H9 (cell line): ENCODE measurements at regions not wholly inside any gene's neighbourhood (a gene's known extent, or its start where the extent isn't known, plus 50 kb on each side); places are given as distances from the start of the nearest gene placed in this dataset.

Experiments used
- DNase-seq: peaks from one replicate; pipeline ENCODE4 v3.0.0-alpha.2; 2017
- H2AFZ ChIP-seq: one replicate; pipeline ENCODE4 v1.6.1; 2013; ENCODE audit warnings: mild to moderate bottlenecking, low read length, control low read depth, moderate library complexity
- H2AK5ac ChIP-seq: 2 replicates; pipeline ENCODE4 v1.6.1; 2013; ENCODE audit warnings: low read length, control low read depth, mixed read lengths; ENCODE audit not compliant: insufficient read length
- H2BK120ac ChIP-seq: one replicate; pipeline ENCODE4 v1.6.1; 2013; ENCODE audit warnings: low read depth, mild to moderate bottlenecking, low read length, control low read depth, inconsistent platforms; ENCODE audit not compliant: poor library complexity, severe bottlenecking
- H2BK12ac ChIP-seq: 2 replicates; pipeline ENCODE4 v1.6.1; 2013; ENCODE audit warnings: low read length, control low read depth, mixed read lengths, low read depth; ENCODE audit not compliant: insufficient read length
- H2BK15ac ChIP-seq: 2 replicates; pipeline ENCODE4 v1.6.1; 2013; ENCODE audit warnings: low read depth, low read length, control low read depth
- H2BK20ac ChIP-seq: one replicate; pipeline ENCODE4 v1.6.1; 2013; ENCODE audit warnings: low read depth, mild to moderate bottlenecking, low read length, control low read depth, inconsistent platforms; ENCODE audit not compliant: poor library complexity, severe bottlenecking
- H2BK5ac ChIP-seq: 2 replicates; pipeline ENCODE4 v1.6.1; 2013; ENCODE audit warnings: low read length, control low read depth, mixed read lengths; ENCODE audit not compliant: insufficient read length
- H3K14ac ChIP-seq: 2 replicates; pipeline ENCODE4 v1.6.1; 2013; ENCODE audit warnings: low read length, control low read depth; ENCODE audit not compliant: insufficient read depth
- H3K18ac ChIP-seq: 2 replicates; pipeline ENCODE4 v1.6.1; 2013; ENCODE audit warnings: low read depth, mild to moderate bottlenecking, mixed read lengths, low read length, control low read depth; ENCODE audit not compliant: insufficient read length
- H3K23ac ChIP-seq: 2 replicates; pipeline ENCODE4 v1.6.1; 2013; ENCODE audit warnings: low read length, control low read depth, mixed read lengths, low read depth; ENCODE audit not compliant: insufficient read length
- H3K23me2 ChIP-seq: 2 replicates; pipeline ENCODE4 v1.6.1; 2013; ENCODE audit warnings: low read depth, mild to moderate bottlenecking, mixed read lengths, low read length, control low read depth; ENCODE audit not compliant: insufficient read length, poor library complexity, severe bottlenecking
- H3K27ac ChIP-seq: 2 replicates; pipeline ENCODE4 v1.5.1; 2013; ENCODE audit warnings: low read length, control low read depth, mixed read lengths, low read depth; ENCODE audit not compliant: insufficient read length
- H3K27me3 ChIP-seq: 2 replicates; pipeline ENCODE4 v1.6.1; 2013; ENCODE audit warnings: low read length, control low read depth, inconsistent platforms; ENCODE audit not compliant: insufficient read depth
- H3K4ac ChIP-seq: 2 replicates; pipeline ENCODE4 v1.6.1; 2013; ENCODE audit warnings: low read depth, mild to moderate bottlenecking, control low read depth, inconsistent platforms, low read length, moderate library complexity
- H3K4me1 ChIP-seq: 2 replicates; pipeline ENCODE4 v1.6.1; 2013; ENCODE audit warnings: low read length, control low read depth, inconsistent platforms; ENCODE audit not compliant: insufficient read depth
- H3K4me2 ChIP-seq: 2 replicates; pipeline ENCODE4 v1.6.1; 2013; ENCODE audit warnings: low read length, control low read depth, mixed read lengths; ENCODE audit not compliant: insufficient read length, insufficient read depth
- H3K56ac ChIP-seq: 2 replicates; pipeline ENCODE4 v1.6.1; 2013; ENCODE audit warnings: low read depth, mild to moderate bottlenecking, mixed read lengths, low read length, control low read depth; ENCODE audit not compliant: insufficient read length
- H3K79me1 ChIP-seq: 2 replicates; pipeline ENCODE4 v1.6.1; 2013; ENCODE audit warnings: low read depth, mild to moderate bottlenecking, moderate library complexity, low read length, control low read depth, inconsistent platforms; ENCODE audit not compliant: insufficient read depth, poor library complexity, severe bottlenecking
- H3K79me2 ChIP-seq: 2 replicates; pipeline ENCODE4 v1.6.1; 2013; ENCODE audit warnings: low read length, control low read depth, inconsistent platforms; ENCODE audit not compliant: insufficient read depth
- H3K9ac ChIP-seq: 2 replicates; pipeline ENCODE4 v1.6.1; 2013; ENCODE audit warnings: low read length, control low read depth, mixed read lengths; ENCODE audit not compliant: insufficient read length; ENCODE audit errors: extremely low read depth
- H3K9me3 ChIP-seq: one replicate; pipeline ENCODE4 v1.6.1; 2013; ENCODE audit warnings: low read depth, low read length, inconsistent platforms; ENCODE audit not compliant: control insufficient read depth
- H3T11ph ChIP-seq: one replicate; pipeline ENCODE4 v1.6.1; 2013; ENCODE audit warnings: mild to moderate bottlenecking, low read length, control low read depth, inconsistent platforms
- H4K20me1 ChIP-seq: one replicate; pipeline ENCODE4 v1.6.1; 2013; ENCODE audit not compliant: control insufficient read depth, insufficient read length, insufficient read depth
- H4K5ac ChIP-seq: 2 replicates; pipeline ENCODE4 v1.6.1; 2013; ENCODE audit warnings: low read depth, mild to moderate bottlenecking, mixed read lengths, low read length, control low read depth; ENCODE audit not compliant: insufficient read length
- H4K8ac ChIP-seq: replicated peaks from 2 replicates; pipeline ENCODE4 v1.6.1; 2013; ENCODE audit warnings: low read length, control low read depth, mixed read lengths, low read depth; ENCODE audit not compliant: insufficient read length
- H4K91ac ChIP-seq: 2 replicates; pipeline ENCODE4 v1.6.1; 2013; ENCODE audit warnings: low read depth, mild to moderate bottlenecking, moderate library complexity, mixed read lengths, low read length, control low read depth; ENCODE audit not compliant: insufficient read length
- H3K27ac Mint-ChIP-seq, 3 experiments: 2 replicates in 2 of 3; 3 replicates in 1 of 3; pipeline ENCODE4 v1.8.0; 2020 to 2021; ENCODE audit warnings: mixed read lengths in 3 of 3, mild to moderate bottlenecking in 1 of 3, moderate library complexity in 1 of 3
- H3K27me3 Mint-ChIP-seq: 2 replicates; pipeline ENCODE4 v1.8.0; 2021; ENCODE audit warnings: low read depth, mild to moderate bottlenecking, moderate library complexity, mixed read lengths
- H3K36me3 Mint-ChIP-seq, 3 experiments: 2 replicates in 2 of 3; 3 replicates in 1 of 3; pipeline ENCODE4 v1.8.0; 2020 to 2021; ENCODE audit warnings: low read depth in 3 of 3, mixed read lengths in 3 of 3; ENCODE audit not compliant: insufficient read depth in 1 of 3
- H3K4me1 Mint-ChIP-seq, 2 experiments: 2 replicates each; pipeline ENCODE4 v1.8.0; 2020; ENCODE audit warnings: mixed read lengths in 2 of 2
- H3K4me3 Mint-ChIP-seq, 2 experiments: 2 replicates in 1 of 2; 3 replicates in 1 of 2; pipeline ENCODE4 v1.8.0; 2020 to 2021; ENCODE audit warnings: mild to moderate bottlenecking in 2 of 2, mixed read lengths in 2 of 2, moderate library complexity in 1 of 2
- H3K9me3 Mint-ChIP-seq, 2 experiments: 2 replicates in 1 of 2; 3 replicates in 1 of 2; pipeline ENCODE4 v1.8.0; 2020; ENCODE audit warnings: mild to moderate bottlenecking in 2 of 2, mixed read lengths in 2 of 2, moderate library complexity in 1 of 2
- CTCF ChIP-seq: fragments of 200-600 bp; sonication (generic); conservative IDR thresholded peaks from 3 replicates; pipeline ENCODE4 v1.8.0; 2021; ENCODE audit warnings: antibody characterized with exemption, mild to moderate bottlenecking
- WGBS: extraction: QIAGEN DNeasy Blood & Tissue Kit; methylation state at CpG from one replicate; pipeline ENCODE4 v1.1.7; 2013; ENCODE audit warnings: missing lambda C conversion rate, low lambda C conversion rate, mixed read lengths; ENCODE audit not compliant: insufficient read length; ENCODE audit errors: extremely low coverage; 5-methylcytosine and 5-hydroxymethylcytosine counted together

GRCh38 chr4:22237155-22237751 is 278.6 kb downstream of the ADGRA3 start:
- H4K91ac ChIP-seq: no peak overlapping the region
- TF ChIP-seq CTCF: peak; percentile 96
- H2BK12ac ChIP-seq: no peak overlapping the region
- H2BK15ac ChIP-seq: no peak overlapping the region
- Mint-ChIP-seq H3K4me3 (no peak overlapping the region), H3K4me1 (peaks cover 19 to 27% of the 10 kb centered on the region in 2 experiments), H3K36me3 (no peaks in the 10 kb centered on the region), H3K27me3 (no peaks in the 10 kb centered on the region; the same call in 1 of the 2 replicates), H3K9me3 (no peaks in the 10 kb centered on the region), H3K27ac (no peak overlapping the region)
- H3K9me3 ChIP-seq: no peaks in the 10 kb centered on the region
- H4K5ac ChIP-seq: no peak overlapping the region
- H3K14ac ChIP-seq: no peak overlapping the region
- no peak overlapping the region for H4K8ac ChIP-seq
- no peak overlapping the region for H2BK20ac ChIP-seq
- no peak overlapping the region for H2AK5ac ChIP-seq
- no peak overlapping the region for H2BK120ac ChIP-seq
- H3K79me2 ChIP-seq: no peaks in the 10 kb centered on the region
- H4K20me1 ChIP-seq: no peaks in the 10 kb centered on the region
- WGBS: no CpG with 5 or more reads among the region's 4 CpGs
- no peak overlapping the region for H3K27ac ChIP-seq
- H3K9ac ChIP-seq: no peak overlapping the region
- no peak overlapping the region for H3K56ac ChIP-seq
- H2BK5ac ChIP-seq: no peak overlapping the region
- no peak overlapping the region for H2AFZ ChIP-seq
- H3K18ac ChIP-seq: no peak overlapping the region
- no peaks in the 10 kb centered on the region for H3K27me3 ChIP-seq
- no peak overlapping the region for H3K4ac ChIP-seq
- no peaks in the 10 kb centered on the region for H3K4me1 ChIP-seq
- peak; percentile 86 for DNase-seq
- no peak overlapping the region for H3T11ph ChIP-seq
- no peaks in the 10 kb centered on the region for H3K23me2 ChIP-seq
- no peak overlapping the region for H3K4me2 ChIP-seq
- H3K23ac ChIP-seq: no peak overlapping the region
- no peaks in the 10 kb centered on the region for H3K79me1 ChIP-seq
